Activated T-cell treated with anti-CD3 and anti-CD28 coated beads for 48 hours (primary cell): ENCODE measurements at regions not wholly inside any gene's neighbourhood (a gene's known extent, or its start where the extent isn't known, plus 50 kb on each side); places are given as distances from the start of the nearest gene placed in this dataset.

ENCODE experiments used
- DNase-seq: peaks from one replicate; pipeline ENCODE4 v3.0.0-alpha.2; 2020; ENCODE audit warnings: low read depth

DNA sequence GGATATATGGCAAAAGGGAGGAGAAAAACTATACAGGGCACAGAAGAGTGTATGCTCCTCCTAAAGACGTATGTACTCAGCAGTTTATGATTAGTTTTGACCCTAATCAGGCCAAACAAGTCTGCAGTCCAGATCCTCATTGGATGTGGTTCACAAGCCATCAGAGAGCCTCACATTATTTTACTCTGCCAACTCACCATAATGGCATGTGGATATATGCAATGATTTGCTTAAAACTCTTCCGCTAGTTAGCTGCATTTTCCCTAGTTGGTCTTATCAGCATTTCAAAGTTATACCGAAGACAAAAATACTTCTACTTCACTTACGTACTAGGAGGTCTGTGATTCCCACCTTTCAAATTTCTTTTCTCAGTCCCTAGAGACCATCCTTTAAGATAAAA, 198.4 kb downstream of the CMPK2 start:
- no peak for DNase-seq

DNA sequence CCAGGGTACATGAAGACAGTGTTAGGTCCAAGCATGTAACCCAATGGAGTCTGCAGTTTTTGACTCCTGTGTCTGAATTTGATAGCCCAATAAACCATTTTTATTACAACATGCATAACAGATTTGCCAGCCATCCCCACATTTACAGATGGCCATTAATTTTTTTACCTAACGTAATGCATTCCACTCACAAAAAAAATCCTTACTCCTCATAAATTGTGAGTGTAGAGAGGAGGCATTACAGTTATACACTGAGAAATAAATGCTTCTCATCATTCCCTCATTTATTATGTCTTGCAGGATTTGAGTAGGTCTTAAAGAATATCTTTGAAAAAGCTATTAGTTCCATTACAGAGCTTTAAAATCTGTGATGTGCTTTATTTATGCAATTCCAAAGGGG, 193.8 kb downstream of the CMPK2 start:
- no peak for DNase-seq

DNA sequence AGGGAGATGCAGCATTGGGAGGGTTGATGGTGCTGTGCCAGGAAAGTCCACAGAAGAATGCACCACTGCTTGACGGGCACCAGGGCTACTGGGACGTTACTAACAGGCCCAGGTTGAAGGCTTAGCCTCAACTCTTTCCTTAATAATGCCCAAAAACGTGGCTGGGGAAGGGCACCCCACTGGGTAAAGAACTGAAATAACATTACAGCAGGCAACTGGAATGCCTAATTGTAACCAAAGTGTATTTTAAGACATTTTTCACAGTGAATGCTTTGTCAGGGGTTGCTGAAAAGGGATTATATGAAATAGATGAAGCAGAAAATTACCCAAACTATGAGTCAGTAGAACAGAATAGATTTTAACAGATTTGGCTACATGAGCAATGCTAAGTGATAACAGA, 191.3 kb downstream of the CMPK2 start:
- DNase-seq: no peak

DNA sequence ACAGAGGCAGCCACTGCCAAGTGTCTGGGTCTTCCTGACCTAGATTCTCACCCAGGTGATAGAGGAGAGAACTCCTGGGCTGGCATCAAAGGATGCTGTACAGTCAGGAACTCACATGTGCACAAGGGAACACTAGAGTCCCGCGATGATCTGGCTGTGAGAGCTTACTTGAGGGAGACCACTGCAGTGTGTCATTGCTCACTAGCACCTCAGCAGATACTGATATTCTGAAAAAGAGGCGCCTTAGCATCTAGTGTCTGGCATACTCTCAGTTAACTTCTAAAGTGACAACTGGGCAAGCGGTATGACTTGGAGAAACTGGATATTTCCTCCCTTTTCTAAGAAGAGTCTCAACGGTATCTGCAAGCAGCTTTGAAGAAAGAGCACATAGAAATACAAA, 189.9 kb downstream of the CMPK2 start:
- DNase-seq: no peak

DNA sequence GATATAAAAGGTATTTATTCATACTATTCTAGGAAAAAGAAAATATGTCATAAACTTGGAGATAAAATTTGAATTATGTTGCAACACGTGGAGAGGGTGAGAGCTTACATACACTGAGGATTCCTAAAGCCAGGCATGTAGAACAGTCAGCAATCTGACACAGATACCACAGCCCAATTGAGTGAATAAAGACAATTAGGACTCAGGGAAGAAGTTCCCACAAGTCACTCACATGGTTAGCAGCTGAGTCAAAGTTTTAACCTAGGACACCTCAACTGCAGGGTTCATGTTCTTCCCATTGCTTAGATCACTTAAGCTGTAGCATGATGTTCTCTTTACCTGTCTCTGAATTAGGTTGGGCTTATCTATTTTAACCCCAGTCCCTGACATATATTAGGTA, 189.5 kb downstream of the CMPK2 start:
- no peak for DNase-seq

DNA sequence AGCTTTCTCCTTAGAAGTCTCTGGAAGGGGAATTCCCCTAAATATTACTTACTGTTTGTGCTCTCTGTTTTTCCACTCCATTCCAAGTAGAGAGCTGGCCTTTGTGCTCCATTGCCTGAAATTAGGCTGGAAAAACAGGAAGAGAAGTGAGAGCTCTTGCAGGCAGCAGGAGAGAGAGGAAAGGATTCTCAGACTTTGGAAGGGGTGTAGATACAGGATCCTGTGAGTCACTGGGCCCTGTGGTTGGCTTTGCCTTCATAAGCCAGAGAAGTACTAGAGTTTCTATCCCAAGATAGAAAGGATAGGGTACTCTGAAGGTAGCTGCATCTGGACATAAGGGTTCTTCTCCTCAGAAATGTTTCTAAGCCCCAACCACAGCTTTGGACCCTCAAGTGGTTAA, 188.9 kb downstream of the CMPK2 start:
- DNase-seq: no peak

DNA sequence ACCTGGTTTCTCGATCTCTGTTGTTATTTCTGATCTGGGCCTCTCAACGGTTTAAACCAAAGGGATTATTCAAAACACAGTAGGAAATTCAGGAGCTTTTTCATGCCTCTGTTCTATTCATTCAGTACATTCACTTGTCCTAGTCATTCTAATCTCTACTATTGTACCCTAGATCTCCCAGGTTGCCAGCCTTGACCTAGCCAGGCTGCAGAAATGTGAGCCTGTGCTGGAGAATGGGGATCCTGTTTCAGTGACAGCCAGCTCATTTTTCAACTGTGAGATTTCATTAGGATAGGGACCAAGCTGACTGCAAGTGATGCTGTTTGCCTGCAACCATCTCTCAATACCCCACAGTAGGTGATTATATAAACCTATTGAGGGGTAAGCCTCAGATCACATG, 186.2 kb downstream of the CMPK2 start:
- no peak for DNase-seq

DNA sequence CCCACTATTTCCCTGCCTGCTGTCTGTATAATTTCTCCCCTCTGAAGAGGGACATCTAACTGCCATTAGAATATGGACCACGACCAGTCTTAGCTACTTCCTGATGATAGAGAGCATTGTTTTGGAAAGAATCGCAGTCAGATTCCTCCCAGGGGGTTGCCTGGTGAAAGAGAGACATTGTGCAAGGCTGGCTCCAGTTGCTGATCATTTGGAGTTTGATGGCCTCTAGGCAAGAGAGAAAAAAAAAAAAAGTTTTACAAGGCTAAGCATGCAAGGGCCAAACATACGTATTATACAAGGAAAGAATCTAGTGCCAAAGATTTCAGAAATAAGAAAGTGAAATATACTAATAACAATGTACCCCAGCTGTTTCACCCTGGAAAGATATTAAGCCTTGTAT, 182.2 kb downstream of the CMPK2 start:
- DNase-seq: no peak

DNA sequence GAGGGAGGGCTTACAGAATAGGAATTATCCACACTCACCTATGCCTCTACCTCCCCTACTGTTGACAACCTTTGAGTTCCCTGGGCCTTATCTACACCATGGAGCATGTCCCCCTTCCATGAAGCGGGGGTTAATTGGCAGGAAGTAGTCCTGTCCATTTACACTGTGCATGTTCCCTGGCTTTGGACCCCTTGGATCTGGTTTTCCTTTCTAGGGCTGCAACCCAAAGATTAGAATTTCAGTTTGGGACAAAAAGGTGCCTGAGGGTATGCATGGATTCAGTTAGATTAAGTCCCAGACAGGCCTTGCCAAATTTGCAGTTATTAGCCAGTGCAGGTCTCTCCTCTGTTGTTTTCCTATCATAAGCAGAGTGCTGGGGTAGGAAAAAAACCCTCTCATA, 180.3 kb downstream of the CMPK2 start:
- DNase-seq: no peak

DNA sequence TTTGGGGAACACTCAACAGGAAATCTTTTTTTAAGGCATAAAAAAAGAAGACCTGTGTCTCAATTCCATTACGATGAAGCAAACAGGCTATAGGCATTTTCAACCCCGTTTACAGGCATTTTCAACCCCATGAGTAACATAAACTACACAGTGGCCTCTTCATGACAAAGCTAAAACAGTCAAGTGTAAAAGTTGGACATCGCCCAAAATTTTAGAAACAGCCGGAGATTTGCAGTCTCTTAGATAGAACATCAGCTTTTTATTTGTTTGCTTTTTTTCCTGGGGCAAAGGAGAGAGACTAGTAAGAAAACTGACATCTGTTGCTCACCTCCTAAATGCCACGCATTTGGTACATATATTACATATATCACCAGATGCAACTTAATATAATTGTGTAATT, 173.7 kb downstream of the CMPK2 start:
- DNase-seq: no peak

DNA sequence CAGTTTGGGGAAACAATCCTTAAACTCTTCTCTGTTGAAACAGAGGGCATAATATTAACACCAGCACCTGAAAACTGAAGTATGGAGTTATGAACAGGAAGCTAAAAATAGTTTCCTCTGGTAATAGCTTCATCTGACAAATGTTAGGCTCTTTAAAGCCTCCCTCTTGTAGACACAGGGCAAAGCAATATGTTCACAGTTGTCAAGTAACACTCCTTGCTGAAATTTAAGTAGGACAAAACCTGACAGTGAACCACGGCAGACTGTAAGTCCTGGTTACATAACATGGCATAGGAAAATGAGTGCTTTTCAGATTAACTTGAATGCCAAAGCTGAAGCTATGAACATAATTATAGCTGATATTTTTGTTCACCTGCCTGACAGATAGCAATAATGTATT, 172.9 kb downstream of the CMPK2 start:
- DNase-seq: no peak

DNA sequence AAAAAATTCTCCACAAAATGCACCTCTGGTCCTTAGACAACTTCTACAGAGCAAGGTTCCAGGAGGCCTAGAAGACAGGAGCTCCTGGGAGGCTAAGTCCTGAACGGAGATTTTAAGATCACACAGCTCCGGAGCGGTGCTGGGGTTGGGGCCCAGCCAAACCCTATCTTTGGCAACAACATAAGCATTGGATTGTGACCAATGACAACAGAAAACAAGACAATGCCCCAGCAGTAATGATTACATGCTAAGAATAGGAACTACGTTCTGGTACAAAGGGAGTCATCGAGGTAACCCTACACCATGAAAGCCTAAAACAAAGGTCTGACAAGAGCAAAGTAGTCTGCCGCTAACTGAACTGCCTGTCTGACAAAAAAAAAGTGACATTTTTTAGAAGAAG, 171.2 kb downstream of the CMPK2 start:
- DNase-seq: no peak

DNA sequence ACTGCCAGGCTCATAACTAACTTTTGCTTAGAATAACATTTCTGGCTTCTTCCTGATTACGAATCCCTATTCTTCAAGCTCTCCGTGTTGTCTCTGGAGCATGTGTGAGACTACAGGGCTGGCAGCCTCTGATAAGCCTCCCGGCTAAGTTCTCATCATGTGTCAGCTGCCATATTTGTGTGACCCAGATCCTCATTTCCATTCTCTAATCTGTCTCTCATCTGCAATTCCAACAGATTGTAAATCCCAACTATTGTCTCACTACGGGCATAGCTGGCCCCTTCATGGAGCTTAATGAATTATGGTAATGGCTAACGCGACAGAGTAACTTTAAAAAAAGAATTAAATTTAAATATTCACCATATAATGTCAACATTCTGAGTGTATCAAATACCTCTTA, 165.4 kb downstream of the CMPK2 start:
- no peak for DNase-seq

DNA sequence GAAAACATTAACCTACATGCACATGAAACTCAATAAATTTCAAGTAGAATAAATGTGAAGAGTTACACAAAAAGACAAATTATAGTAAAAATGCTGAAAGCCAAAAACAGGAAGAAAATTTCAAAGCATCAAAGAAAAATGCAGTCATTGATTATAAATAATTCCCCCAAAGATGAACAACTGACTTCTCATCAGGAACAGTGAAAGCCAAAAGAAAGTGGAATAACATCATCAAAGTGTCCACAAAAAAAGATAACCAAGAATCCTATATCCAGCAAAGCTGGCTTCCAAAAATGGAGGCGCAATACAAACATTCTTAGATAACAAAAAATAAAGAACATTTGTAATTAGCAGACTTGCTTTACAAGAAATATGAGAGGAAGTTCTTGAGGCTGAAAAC, 161.6 kb downstream of the CMPK2 start:
- DNase-seq: no peak

DNA sequence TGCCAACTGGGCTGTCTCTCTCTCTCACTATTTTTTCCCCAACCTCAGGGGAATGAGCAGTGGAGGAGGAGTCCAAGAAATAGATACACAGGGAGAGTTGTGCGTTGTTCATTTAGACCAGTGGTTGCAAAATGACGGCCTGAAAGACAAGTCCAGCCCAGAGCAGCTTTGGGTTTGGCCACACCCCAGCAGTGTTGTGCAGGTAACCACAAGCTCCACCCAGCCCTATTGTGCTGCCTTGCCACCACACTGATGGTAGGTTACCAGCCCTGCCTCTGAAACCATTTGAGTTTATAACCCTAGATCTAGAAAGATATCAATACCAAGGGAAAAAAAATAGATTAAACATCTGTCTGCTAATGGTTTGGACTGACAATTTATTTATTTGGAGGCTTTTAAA, 144.3 kb downstream of the CMPK2 start:
- DNase-seq: no peak

DNA sequence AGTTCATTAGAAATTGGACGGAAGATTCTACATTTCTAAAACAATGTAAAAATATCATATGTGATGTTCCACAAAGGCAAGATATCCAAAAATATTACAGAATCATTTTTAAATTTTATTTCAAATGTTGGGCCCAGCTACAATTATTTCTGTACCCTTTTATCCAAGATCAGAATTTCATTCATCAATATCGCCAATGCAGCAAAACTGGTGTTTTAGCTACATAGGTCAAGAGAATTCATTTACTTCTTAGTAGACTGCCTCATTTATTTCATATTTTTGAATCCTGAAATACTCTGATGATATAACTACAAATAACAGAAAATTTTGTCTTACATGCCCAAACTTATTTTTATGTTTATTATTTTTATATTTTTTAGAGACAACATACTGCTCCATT, 143.1 kb downstream of the CMPK2 start:
- DNase-seq: no peak

DNA sequence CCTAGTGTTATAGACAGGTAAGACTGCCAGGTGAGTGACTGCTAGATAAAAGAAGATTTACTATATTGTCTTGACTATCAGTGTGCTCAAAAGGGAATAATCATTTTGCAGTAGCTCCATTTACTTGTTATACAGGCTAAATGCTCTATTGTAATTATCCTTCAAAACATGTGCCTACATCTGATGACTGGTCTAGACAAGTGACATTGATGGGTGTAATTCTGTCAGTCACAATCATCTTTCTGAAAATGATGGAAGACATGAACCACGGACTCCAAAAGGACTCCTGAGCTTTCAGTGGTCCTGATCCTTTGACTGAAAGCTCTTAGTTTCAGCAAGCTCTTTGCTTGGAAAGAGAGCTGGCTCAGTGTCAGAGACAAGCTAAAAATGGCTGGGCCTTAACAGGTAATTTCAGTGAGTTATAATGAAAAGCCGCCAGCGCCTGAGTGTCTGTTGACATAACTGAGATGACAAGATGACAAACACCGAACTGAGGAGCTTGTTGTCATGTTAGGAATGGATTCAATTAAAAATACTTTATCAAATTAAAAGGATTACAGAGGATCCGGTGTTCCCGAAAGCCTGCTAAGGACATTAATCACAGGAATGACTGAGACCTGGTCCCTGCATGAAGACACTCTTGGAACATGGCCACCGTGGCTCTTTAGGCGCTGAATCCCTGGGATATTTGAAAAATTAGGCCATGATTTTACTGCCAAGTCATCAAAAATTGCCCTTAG, 141.7 kb downstream of the CMPK2 start:
- no peak for DNase-seq

DNA sequence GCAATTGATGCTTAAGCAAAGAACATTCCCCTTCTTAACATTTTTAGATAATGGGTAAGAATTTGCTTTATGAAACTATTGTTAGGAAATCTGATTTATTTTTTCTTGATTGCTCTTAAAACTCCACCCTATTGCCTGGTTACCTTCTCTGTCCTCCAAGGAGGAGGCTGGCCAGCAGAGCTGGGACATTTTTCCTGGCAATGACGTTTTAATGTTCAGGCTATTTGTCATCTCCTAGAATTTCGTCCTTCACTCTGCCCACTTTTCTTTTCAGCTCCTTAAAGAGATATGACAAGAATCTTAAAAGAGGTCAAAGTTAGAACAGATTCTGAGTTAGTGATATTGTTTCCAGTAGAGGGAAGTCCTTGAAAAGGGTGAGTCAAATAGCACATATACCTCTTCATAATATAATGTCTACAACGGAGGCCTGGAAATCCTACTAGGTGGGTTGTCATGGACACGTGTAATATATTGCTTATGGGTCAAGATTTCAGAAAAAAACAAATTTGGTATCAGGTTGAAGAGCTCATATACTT, 141.0 kb downstream of the CMPK2 start:
- no peak for DNase-seq

DNA sequence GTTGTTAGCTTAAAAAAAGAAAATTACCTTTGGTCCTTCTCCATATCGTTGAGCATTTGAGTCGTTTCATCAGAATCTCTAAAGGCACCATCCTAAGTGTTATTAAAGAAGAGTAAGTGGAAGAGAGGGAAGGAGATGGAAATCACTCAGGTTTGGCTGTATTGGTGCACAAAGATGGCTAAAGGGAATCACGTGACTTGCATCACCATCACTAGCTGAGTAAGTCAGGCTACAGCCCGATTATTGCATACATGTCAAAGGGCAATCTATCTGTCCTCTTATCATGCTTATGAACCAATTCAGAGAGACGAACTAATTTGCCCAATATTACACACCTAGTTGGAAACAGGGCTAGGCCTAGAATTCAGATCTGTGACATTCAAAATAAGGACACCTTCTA, 137.6 kb downstream of the CMPK2 start:
- no peak for DNase-seq

DNA sequence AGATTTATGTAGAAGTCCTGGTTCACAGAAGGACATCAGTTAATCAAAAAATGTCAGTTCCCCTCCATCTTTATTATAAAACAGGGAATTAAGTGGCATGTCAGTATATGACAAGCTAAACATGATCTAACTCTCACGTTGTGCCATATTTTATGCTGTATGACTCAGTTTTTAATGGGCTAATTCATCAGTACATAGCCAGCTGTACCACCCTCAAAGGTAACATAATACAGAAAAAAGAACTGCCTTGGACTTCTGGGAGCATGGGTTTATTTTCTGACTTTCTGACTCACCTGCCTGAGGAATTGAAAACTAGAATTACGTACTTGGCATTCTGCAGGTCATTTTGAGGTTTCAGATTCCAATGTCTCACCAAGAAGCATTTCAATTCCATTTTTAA, 135.7 kb downstream of the CMPK2 start:
- DNase-seq: no peak

DNA sequence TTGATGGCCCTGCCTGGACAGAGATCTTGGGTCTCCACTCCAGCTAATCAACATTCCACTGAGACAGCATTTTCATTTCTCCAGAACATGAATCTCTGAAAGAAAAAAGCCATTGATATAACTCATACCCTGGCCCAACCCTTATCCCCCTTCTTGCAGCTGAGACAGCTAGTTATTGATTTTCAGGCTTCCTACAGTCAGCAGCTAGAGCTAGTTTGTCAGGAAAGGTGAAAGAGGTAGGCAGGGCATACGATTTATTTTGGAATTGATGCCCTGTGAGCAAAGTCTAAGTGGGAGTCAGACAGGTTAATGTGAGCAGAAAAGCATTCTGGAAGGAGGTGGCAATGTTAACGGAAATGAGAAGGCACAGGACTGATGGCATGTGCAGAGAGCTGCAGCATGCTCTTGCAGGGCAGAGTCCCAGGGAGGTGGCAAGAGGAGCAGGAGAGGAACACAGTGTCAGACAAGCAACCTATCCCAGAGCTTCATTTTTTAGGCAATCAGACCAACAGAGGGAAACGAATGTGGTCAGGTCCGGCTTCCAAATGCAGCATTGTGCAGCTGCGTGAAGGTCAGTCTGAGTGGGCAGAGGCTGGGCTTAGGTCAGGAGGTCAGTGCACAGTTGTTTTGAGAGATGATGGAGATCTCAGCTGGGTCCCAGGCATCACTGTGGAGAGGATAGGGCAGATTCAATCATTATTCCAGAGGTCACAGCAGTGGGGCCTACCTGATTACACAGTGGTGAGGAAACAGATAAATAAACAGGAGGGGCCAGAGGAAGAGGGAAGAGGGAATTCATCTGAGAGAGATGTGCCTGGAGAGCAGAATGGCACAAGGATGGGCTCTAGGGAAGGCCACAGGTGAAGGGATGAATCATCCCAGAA, 134.8 kb downstream of the CMPK2 start:
- DNase-seq: no peak

DNA sequence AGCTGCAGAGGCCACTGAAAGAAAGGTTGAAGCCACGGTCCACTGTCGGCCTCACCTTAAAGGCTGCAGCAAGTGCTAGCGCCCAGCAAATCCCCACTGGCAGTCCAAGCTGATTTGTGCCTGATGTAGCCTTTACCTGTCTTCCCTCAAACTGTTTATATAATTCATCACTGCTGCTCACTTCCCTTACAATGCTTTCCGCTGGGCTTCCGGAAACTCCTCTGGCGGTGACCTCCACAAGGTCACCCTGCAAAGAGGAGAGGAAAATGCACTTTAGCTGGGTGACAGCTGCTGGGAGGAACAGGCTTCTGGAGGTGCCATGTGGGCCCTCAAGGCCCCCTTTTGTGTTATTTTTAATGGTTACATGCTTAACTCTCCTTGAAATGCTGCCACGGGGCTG, 126.2 kb downstream of the CMPK2 start:
- no peak for DNase-seq

DNA sequence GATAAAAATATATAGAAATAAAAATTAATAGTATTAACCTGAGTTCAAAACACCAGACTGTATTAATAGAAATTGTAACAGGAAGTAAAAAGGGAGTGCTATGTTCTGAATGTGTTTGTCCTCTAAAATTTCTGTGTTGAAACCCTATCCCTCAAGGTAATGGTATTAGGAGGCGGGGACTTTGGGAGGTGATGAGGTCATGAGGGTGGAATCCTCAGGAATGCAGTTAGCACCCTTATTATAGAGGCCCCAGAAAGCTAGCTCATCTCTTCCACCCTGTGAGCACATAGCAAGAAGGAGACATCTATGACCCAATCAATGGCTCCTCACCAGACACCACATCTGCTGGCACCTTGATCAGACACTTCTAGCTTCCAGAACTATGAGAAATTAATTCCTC, 124.5 kb downstream of the CMPK2 start:
- DNase-seq: no peak
